ENCODE measurements at regions not wholly inside any gene's neighbourhood (a gene's known extent, or its start where the extent isn't known, plus 50 kb on each side); places are given as distances from the start of the nearest gene placed in this dataset.

- DNase-seq (ENCODE audit: low spot score), result no peak
Measured at GRCh38 chr17:79192503-79193351, 118.1 kb downstream of the ENGASE start.

GRCh38 chr17:79191270-79191934 is 116.8 kb downstream of the ENGASE start:
- DNase-seq (ENCODE audit: low spot score), result no peak

- no peak for DNase-seq (ENCODE audit: low spot score)
Measured at GRCh38 chr17:79189305-79189704, 114.7 kb downstream of the ENGASE start.

GRCh38 chr17:79188685-79189084 is 114.1 kb downstream of the ENGASE start:
- no peak for DNase-seq (ENCODE audit: low spot score)

- DNase-seq (ENCODE audit: low spot score), result no peak
Measured at GRCh38 chr17:79188048-79188447, 113.4 kb downstream of the ENGASE start.

GRCh38 chr17:79187186-79187585 is 112.6 kb downstream of the ENGASE start:
- DNase-seq (ENCODE audit: low spot score), result no peak

DNA sequence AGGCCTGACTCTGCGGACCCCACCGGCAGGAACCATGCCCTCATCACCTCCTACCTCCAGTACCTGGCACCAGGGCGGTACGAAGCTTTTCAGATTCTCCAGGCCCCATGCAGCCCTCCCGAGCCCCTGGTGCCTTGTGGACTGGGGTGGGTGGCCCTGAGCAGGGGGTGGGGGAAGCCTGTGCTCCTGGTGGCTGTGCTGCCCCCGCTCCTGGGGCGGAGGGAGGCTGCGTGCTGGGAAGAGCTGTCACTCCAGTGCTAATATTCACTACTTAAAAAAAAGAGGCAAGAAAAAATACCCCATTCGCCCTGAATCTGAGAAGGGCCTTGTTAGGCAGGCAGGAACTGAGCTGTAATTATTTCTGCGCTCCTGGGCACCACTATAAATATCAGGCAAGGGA is 111.8 kb downstream of the ENGASE start:
- no peak for DNase-seq (ENCODE audit: low spot score)

DNA sequence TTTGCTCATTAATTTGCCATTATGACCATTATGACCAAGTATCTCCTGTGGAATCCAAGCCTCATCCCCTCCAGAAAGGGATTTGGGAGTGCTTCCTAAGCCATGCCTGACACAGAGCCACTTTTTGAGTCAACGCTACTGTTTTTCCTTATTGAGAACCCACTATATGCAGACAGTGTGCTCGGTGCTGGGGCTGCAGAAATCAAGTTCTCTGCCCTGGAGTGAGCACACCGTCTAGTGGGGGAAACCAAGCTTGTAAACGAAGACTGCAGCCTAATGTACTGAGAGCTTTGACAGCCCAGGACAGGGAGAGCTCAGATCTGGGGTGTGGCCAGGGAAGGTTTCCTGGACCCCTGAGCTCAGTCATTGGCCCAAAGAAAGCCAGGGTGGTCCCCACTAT is 111.0 kb downstream of the ENGASE start:
- DNase-seq (ENCODE audit: low spot score), result no peak

DNA sequence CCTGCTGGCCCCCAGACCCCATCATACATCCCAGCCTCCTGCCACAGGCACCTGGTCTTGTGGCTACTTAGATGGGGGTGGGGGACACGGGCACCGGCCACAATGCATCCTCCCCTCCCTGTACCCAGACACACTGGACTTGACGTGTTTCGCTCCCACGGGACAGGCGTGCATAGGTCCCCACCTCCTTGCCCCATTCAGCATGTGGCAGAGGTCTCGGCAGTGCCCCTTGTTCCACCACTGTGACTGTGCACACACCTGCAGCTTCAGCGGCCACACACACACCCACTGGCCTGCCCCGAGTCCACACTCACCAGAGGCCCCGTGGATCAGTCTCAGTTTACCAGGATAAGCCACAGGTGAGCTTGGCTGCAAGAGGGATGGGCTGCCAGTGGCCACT is 109.6 kb downstream of the ENGASE start:
- no peak for DNase-seq (ENCODE audit: low spot score)

- DNase-seq (ENCODE audit: low spot score), result no peak
Measured at GRCh38 chr17:79183293-79184158, 108.9 kb downstream of the ENGASE start.

DNA sequence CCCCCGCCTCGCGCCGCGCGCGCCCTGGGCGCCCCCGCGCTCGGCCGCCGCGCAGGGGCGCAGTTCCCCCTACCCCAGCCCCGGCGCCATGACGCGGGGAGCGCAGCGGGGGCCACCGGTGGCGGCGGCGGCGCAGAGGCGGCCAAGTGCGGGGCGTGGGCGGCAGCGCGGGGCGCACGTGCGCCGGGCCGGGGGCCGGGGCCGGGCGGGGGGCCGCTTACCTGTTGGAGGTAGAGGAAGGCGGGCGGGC is 108.3 kb downstream of the ENGASE start:
- DNase-seq (ENCODE audit: low spot score), result no peak

DNA sequence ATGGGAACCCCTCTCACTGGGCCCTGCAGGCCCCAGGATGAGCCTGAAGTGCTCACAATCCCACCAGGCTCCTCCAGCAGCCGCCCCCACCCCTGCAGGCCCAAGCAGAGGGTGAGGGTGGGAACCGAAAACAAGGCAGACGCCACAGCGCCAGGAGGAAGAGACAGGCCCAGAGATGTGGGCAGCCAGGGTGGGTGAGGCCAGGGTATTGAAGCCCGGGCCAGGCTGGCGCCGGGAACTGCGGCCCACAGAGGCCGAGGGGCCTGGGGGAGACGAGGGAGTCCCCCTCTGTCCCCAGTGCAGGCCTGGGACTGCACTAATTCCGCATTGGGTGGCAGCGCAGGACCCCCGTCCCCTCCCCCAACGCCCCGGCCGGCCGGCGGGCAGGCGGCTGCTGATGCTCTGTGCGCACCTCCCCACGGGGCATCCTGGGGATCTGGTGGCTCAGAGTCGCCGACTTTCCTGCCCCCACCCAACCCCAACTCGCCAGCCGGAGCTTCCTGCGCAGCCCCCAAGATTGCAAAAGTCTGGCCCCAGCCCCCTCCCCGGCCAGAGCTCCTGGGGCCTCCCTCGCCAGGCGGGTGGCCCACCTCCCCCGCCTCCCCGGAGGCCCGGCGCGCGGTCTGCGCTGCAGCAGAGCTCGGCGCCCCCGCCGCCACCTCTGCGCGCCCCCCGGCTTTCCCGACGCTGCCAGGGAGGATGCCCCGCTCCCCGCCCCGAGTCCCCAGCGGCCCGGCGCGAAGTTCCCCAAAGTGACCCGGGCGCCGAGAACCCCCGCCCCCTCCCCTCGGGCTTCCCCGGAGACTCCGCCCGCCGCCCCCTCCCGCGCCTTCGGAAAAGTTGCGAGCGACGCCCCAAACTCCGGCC is 107.8 kb downstream of the ENGASE start:
- DNase-seq (ENCODE audit: low spot score), result no peak

DNA sequence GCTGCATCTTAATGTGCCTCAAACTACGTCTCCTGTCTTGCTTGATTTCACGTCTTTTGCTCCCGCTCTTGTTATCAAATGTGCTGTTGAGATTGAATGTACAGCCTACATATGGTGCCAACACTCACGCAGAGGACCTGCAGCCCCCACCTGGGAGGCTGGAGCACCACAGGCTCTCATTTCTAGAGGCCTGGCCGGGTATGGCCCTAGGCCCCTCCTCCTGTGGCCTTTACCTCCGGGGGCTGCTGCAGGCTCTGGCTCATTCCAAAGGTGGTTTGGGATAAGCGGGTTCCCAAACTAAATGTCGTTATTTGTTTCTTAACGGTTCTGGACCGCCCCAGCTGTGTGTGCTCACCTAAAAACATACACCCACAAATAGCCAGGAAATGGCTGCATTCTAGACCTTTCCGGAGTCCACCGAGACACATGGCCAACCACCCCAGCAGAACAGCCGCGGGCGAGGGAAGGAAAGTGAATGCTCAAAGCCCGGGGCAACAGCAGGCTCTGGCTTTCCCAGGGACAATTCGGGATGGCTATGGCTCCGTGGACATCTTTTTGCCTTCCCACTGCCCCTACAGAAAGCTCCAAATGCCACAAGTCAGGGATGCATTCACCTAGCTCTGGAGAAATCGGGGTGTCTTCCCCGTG is 105.9 kb downstream of the ENGASE start:
- DNase-seq (ENCODE audit: low spot score), result no peak

GRCh38 chr17:79179334-79179733 is 104.7 kb downstream of the ENGASE start:
- no peak for DNase-seq (ENCODE audit: low spot score)

GRCh38 chr17:79177877-79178276 is 103.3 kb downstream of the ENGASE start:
- no peak for DNase-seq (ENCODE audit: low spot score)

- DNase-seq (ENCODE audit: low spot score), result no peak
Measured at GRCh38 chr17:79176792-79177601, 102.4 kb downstream of the ENGASE start.

DNA sequence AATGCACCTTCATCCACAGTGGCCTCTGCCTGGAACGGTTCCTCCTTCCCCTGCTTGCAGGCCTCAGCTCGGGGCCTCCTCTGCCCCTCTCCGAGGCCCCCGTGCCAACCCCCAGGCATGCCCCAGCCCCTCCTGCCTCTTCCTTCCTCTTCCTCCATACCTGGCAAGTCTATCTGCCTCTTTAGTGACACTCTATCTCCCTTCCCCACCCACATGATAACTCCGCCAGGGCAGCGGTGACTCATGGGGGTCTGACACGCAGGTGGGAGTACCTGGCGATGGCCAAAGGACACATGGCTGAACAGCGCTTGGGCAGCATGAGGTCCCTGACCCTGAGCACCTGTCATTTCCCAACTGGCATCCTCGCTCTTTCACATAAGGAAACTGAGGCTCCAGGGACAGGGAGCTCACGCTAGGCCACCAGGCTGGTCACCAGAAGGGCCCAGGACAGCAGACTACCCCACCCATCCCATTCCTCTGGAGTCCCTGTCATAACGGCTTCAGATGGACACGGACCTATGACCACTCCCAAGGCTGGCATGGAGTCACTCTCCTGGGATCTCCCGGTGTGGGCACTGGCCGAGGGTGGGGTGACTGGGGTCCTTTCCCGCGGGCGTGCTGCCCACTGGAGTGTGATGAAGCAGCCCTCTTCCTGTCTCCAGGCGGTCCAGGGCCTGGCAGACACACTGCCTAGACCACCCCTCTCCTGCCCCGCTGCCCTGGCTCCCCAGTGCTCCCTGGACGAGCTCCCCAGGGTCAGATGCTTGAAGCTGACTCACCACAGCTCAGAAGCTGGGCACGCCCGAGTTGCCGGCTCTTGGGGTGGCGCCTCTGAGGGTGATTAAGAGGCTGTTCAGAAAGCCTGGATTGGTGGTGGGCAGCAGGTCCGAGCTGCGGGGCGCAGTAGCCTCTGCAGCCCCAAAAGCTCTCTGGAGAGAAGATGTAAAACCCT is 100.6 kb downstream of the ENGASE start:
- DNase-seq (ENCODE audit: low spot score), result no peak

DNA sequence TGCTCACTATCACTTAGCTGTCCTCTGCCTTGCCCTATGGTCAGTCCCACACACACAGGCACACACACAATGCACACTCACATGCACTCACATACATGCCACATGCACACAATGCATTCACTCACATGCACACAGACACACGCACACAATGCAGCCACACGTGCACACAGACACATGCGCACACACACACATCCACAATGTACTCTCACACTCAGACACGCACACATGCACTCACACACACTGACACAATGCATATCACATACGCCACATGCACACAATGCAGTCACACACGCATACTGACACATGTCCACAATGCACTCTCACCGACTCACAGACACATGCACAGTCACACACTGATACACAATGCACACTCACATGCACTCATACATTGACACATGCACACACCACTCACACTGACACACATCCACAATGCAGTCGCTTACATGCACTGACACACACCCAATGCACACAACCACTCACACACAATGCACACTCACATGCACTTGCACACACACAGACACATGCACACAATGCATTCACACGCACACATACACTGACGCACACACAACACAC is 99.7 kb downstream of the ENGASE start:
- no peak for DNase-seq (ENCODE audit: low spot score)

- no peak for DNase-seq (ENCODE audit: low spot score)
Measured at GRCh38 chr17:79171188-79171587, 96.6 kb downstream of the ENGASE start.
